DLD1 (cell line): ENCODE measurements at regions not wholly inside any gene's neighbourhood (a gene's known extent, or its start where the extent isn't known, plus 50 kb on each side); places are given as distances from the start of the nearest gene placed in this dataset.

Source experiments
- in situ Hi-C: cut with HindIII; loops from 2 replicates; pipeline ENCODE4 v1.10.0; 2017; ENCODE audit warnings: low sequenced_read_pairs

DNA sequence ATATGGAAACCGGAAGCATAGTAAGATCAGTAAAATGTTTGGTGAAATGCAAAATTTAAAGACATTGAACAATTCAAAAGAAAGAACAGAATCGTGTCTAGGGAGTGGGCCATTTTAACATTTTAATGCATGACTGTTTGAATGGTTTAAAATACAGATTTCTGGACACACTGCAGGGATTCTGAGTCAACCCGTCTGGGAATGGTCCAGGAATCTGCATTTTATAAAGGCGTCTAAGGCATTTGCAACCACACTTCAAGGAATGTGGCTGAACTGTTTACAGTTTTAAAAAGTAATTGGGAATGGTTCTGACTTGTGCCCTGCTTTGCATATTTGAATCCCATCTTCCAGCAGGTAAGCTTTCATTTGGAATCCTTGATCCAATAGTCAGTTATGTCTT, 811.7 kb upstream of the WWC1 start:
- in situ Hi-C loops: no loop called here

DNA sequence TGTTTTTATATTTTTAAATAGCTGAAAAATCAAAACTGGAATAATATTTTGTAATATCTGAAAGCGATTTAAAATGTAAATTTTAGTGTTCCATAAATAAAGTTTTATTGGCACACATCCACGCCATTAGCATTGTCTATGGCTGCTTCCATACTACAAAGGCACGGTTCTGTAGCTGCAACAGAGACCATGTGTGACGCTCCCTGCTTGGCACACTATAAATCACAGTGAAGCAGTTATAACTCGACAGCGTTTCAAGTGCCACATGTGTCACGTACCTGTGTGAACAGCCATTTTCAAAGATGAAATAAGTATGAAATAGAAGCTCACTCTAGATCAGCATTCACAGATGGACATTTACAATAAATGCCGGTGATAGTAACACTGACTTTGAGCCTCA, 810.1 kb upstream of the WWC1 start:
- in situ Hi-C loops: no loop called here

DNA sequence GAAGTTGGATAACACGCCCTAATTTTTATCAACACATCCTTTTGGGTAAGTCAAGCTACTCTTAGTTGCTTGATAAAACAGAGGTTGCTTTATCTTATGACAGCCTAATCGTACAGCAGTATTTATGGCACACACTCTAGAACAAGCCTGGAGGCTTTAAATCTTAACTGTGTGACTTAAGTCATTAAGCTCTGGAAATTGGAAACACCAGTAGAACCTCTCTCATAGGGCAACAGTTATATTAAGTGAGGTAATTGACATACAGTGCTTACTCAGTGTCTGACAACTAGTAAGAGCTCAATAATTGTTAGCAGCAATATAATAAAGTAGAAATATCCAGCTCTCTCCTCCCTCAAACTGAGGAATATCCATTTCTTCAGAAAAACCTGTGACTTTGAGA, 808.9 kb upstream of the WWC1 start:
- in situ Hi-C loops: no loop called here

DNA sequence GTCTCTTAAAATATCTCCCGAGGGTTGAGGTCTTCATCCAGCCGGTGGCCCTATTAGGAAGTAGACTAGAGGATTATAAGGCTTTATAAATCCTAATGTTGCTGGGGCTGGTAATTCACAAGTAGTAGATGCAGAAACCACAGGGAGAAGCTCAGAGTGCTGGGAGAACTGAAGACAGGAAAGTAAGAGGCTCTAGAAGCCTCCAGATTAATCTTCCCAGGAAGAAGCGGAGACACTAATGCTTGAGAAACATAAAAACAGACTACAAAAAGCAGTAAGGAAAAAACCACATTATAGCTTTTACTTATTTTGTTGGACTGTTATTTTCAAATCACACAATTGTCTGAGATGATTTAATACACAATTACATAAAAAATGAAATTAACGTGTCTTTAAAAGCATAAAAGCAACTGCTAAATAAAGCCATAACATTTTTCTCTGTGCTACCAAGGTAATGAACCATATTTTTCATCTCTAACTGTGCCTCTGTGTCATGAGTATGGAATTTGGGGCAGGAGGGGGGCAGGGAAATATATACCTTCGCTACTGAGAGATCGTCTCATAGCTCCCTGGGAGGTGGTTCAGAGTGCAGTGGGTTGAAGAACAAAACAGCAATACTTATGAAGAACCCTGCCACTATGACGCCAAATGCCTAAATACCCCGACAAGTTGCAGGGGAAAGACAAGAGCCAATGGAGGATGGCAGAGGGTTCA, 806.2 kb upstream of the WWC1 start:
- in situ Hi-C loops: no loop called here

DNA sequence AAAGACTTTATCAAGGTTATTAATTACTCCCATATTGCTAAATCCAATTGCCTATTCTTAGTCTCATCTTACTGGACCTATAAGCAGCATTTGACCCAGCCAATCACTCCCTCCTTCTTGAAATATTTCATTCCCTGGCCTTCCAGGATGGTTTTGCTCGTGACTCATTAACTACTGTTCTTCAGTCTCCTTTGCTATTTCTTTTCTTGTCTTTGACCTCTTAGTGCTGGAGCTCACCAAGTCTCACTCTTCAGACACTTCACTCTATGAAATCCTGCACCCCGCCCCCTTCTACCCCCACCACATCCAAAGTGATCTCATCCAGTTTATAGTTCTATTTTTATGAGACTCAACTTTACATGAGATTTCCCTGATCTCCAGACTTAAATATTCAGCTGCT, 803.1 kb upstream of the WWC1 start:
- in situ Hi-C loops: no loop called here

DNA sequence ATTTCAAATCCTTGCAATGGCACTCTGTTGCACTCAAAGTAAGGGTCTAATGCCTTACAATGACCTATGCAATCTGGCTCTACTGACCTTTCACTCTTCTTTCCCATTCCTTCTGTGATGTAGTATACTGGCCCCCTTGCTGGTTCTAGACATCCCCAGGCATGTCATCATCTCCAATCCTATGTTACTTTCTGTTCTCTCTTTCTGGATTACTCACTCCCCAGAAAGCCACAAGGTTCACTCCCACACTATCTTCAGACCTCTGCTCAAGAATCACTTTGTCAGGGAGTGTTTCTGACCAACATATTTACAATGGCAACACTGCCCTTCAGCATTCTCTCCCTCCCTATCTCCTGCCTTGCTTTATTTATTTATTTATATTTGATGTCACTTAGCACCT, 802.2 kb upstream of the WWC1 start:
- in situ Hi-C loops: no loop called here

DNA sequence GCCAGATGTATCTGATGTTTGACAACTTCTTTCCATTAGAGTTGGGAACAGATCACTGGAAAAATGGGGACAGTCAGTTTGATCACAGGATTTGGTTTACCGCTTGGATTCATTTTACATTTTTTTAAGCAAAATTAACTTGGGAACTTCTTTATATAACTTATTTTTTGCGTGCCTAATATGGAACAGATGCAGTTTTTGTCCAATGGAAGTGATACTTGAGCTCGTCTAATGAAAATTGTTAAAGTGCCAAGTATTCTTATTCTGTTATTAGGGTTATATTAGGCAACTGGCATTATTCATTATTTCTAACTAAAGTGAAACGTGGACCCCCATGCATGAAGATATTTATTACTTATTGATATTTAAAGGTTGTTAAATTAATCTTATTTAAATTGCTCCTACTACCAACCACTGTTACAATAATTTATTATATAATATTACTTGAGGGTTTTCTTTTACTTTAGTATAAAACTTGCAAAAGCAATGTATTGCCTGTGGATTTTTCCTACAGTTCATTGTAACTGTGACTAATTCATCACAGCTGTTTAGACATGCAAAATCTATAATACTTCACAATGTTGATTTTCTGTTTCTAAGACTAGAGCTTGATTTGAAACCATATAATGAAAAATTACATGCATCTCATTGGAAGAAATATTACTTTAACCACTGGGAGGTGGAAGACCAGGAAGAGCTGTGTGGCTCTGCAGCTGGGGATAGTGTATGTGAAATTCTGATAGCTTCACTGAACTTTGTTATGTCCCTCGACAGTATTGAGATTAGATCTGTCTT, 787.3 kb upstream of the WWC1 start:
- in situ Hi-C loops: no loop called here

DNA sequence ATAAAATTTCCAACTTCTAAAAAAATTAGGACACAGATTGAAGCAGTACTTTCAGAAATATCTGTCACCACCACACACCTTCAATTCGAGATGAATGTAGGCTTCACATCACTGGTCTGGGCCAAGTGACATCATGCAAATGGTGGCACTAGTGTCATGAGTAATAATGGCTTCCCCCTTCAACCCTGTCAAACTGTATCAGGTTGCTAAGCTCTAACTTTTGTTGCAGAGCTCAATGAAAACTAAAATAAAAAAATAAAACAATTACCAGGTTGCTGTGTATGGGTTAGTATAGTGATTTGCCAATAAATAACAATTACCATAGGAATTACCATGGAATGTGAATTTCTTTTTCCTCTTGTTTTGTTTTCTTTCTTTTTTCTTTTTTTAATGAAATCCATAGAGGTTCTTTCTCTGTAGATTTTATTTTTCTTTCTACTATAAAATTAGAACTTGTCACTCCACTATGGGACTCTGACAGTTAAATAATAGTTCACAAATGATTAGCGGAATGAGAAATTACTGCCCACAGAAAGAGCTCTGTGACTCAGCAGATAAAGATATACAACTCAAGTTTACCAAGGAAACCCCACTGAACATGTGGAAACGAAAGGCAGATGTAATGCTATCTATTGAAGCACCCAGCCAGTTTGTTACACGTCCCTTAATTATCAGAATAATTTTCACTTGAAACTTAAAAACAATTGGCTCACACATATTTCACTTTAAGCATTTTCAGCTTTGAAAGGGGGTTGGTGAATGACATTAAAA, 783.8 kb upstream of the WWC1 start:
- in situ Hi-C loops: no loop called here

DNA sequence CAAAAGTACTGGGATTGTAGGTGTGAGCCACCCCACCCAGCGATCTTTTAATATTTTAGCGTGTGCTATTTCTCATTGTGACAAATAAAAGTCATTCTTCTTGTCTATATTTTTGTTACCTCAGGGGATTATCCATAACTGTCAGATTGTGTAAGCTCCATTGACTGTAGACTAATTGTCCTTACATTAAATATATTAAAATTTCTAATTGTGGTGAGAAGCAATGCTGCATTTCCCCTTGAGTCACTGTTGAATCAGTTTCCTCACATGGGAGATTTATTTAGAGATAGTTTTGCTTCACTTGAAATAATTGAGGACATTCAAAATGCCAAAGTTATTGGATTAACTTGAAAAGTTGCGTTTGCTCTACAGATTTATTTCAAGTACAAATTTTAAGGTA, 782.4 kb upstream of the WWC1 start:
- in situ Hi-C loops: no loop called here

DNA sequence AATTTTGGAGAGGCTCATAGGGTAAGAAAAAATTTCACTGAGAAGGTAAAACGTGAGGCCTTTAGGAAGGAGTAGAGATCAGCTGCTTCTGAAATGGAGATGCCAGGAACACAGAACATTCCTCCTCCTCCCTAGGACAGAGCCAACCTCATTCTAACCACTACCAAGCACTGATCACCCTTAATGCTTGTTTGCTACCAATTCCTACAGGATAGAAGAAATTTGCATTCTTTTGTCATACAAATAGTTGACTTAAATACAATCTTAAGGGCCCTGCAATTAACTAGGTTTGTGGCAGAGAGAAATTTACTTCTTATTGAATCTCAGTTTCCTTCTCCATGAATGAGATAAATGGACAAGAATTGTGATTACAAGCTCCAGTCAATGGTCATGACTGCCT, 780.2 kb upstream of the WWC1 start:
- in situ Hi-C loops: no loop called here

DNA sequence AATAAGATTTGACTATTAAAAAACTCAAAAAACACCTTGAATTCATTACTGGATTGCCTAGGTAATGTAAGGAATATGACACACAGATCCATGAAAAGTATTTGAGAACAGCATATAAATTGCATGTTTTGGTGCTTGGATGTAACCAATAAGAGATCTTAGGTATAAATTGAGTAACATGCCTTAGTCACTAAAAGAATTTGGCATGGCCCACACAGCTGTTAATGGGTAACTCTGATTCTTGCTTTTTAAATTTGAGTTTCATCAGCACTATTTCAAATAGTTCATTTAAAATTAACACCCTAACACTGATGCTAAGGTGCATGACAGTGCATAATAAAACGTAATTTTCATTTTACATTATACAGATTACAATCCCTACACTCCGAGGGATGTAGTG, 779.3 kb upstream of the WWC1 start:
- in situ Hi-C loops: no loop called here

DNA sequence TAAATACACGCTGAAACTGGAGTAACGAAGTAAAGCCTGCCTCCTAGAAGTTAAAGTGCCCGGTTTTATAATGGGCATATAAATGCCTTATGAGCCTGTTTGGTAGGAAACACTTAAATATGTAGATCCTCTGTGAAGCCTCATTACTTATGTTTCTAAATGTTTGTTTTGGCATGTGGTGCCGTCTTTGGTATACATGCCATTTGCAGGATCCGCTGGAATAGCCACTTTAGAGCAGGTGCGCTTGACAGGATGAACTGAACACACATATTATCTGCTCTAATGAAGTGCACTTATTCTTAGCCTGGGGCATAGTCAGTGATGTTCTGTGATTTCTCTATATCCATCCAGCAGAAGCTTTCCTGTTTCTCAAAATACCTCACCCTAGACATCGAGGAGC, 778.1 kb upstream of the WWC1 start:
- in situ Hi-C loops: no loop called here

DNA sequence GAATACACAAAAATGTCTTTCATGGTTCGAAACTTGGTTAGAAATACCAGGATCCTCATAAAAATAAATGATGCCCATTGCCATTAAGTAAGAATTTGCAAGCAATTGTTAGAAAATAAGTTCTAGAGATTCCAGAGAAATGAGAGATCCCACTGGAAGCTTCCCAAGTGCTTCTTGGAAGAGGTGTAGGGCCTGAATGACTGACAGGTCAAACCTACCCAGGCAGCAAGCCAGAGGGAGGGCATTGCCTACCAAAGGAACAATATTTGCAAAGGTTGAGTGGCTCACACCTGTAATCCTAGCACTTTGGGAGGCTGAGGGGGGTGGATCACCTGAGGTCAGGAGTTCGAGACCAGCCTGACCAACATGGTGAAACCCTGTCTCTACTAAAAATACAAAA, 777.0 kb upstream of the WWC1 start:
- in situ Hi-C loops: no loop called here

DNA sequence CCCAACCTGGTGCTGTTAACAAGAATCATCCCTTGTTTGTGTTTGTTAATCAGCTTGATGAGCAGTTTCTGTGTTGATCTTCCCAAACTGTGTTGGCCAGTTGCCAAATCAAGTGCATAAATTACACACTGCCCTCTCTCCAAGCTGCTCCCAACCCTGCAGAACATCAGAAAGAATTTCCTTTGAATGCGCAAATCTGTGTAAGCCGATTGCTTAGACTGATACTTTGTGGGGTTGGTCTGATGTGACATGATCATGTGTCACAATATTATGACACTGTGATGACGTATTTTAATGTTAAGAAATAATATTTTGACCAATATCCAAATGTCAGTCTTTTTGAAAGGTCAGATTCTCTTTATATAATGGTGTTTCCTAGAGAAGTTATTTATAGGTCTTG, 766.4 kb upstream of the WWC1 start:
- in situ Hi-C loops: no loop called here

DNA sequence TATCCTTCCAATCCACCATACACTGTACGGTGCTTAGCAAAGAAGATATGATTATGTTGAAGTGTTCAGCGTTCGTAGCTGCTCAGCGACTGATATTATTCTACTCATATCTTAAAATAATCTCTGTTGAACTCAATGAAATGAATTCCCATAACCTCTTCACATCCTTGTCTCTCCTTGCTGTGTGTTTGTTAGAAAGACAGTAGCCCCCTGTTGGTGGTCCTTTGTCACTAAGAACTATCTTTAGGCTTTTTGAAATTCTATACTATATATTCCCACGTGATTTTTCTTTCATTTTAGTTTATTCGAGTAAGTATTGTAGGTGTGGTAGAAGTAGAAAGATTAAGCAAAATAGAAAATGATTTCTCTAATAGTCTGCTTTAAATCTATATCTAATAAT, 762.8 kb upstream of the WWC1 start:
- in situ Hi-C loops: no loop called here

DNA sequence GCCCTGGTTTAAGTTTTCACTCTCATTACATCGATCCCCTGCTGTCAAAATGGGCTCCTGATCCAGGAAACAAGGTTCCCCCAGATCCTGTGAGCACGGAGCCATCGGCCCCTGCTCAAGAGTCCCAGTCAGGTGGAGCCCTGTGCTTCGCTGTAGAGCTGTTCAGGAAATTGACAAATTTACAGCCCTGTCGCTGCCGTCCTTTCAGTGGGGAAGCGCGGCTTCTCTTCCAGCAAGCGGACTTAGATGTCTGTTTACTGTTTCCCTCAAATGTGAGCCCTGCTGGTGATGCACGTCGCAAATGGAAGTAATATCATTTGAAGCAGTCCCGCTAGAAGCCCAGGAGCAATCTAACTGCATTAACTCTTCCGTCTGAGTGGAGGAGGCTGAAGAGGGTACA, 760.9 kb upstream of the WWC1 start:
- in situ Hi-C loops: no loop called here

DNA sequence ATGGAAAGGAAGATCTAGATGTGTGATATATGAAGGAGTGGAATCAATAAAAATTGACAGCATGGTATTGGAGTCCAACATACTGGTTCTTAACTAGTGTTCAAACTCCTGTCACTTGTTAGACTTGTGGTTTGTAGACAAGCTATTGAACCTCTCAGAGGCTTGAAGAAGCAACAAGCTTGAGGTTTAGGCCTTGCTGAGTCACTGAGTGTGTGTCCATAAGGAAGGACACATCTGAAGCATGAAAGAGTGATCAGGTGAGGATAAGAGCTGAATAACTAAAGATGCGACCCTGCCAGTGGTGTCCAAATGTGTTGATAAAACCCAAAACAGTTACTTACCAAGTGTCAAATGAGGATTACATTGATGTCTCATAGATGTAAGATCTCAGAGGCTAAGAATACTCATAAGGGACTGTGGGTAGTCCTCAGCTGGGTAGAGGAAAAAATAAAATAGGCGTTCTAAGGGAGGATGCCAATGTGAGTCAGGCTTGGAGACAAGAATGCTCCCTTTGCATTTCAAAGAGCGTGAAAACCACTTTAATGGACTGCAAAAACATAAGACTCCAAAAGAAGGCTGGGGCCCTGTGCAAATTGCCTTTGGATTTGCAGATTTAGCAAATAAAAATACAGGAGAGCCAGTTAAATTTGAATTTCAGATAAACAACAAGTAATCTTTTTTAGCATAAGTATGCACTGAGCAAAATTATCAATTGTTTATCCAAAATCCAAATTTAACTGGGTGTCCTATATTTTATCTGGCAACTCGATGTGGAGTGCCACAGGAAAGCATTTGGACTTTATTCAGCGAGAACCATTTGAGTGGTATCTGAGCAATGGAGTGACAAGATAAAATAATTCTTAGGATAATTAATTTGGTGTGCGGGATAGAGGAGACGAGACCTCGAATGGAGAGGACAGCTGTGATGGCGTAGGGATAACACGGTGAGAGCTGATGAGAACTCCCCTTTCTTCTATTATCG, 757.3 kb upstream of the WWC1 start:
- in situ Hi-C loops: no loop called here

DNA sequence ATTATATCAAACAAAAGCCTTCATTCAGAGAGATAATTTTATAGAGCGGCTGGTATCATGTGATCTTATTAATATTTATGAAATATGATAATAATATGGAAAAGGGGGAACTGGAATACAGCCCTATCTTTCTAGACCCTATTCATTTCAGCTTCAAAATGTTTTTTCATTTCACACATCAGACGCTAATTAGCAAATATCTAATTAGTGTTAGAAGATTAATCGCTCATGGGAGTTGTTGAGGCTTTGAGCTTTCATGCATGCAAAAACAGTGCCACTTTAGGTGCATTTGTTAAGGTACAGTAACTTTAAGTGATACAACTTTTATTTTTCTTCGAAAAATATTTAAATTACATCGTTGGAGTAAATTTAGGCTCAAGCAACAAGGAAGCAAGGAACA, 751.7 kb upstream of the WWC1 start:
- in situ Hi-C loops: no loop called here

DNA sequence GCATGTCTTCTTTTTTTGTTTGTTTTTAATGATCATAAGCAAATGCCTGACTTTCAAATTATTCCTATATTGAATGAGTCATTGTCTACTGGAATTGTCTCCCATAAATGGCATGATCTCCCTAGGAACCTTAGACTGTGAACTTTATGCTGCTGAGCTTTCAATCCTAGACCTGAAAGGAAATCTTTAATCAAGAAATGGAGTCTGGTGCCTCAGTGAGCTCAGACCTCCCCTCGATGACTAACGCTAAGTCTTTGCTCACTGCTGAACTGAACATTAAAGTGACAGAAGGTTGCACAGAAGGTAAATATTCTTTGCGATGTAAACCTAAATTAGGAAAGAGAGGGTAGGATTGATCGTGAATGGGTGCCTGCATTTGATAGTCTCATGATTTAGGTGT, 745.2 kb upstream of the WWC1 start:
- in situ Hi-C loops: no loop called here

DNA sequence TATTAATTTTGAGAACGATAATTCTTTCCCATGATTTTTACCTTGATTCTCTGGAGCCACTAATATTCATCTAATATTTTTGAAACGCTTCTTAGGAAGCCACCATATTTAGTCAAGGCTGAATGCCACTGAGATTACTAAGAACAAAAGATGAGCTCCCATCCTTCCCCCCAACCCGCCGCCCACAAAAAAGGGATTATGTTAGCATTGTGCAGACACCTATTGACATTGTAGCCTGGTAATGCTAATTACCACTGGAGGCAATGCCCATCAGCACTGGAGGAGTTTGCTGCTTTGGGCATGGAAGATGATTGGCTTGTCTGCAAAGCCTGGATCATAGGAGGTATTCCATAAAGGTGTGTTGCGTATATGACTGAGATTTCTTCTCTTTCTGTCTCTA, 739.1 kb upstream of the WWC1 start:
- in situ Hi-C loops: no loop called here

DNA sequence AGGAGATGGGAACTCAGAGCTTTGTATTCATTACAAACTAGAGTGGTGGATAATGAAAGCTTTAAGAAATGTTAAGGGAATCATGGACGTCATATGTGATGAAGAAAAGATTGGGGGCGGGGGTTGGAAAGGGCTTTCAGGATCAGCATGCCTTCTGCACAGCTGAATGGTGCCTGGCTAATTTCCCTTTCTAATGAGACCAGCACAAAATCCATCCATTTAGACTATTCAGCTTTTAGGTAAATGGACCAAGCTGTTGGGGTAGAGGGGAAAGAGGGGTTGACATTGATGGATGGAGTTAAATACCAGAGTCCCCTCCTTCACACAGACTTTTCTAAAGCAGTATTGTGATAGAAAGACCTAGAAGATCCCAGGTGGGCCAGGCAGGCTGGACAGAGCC, 737.9 kb upstream of the WWC1 start:
- in situ Hi-C loops: no loop called here
